ENCODE measurements at regions not wholly inside any gene's neighbourhood (a gene's known extent, or its start where the extent isn't known, plus 50 kb on each side); places are given as distances from the start of the nearest gene placed in this dataset.

DNA sequence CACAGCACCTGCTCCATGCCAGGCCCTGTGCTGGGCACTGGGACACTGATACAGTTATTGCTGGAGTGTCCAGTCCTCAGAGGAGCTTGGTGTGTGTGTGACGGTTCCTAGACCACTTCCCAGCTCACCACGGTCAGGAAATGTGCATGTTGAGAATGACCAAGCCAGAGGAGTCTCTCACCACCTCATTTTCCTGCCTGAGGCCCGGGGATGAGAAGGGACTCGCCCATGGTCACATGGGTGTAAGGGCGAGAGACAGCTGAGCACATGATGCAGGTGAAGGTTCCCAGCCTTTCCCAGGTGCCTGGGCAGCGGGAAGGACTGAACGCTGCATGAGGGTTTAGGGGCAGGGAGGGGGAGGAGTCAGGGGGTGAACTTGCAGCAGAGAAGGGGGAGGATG, 180.9 kb upstream of the TLE3 start:
- Histone ChIP-seq H3K36me3 (ENCODE audit: control insufficient read depth, insufficient read depth, low read length) (no peaks in the 10 kb centered on the region), H3K4me1 (ENCODE audit: control insufficient read depth, insufficient read depth, low read length) (no peaks in the 10 kb centered on the region), H3K27me3 (ENCODE audit: control insufficient read depth, insufficient read depth, low read length) (peaks cover 5% of the 10 kb centered on the region), H3K27ac (ENCODE audit: low read length) (no peak overlapping the region), H3K9me3 (ENCODE audit: control insufficient read depth, insufficient read depth, low read length) (no peaks in the 10 kb centered on the region), H3K4me3 (ENCODE audit: low read length) (no peak overlapping the region)
- no peak overlapping the region for H3K4me3 Mint-ChIP-seq
- no peak for ATAC-seq
- H3K27me3 Mint-ChIP-seq (ENCODE audit: low read depth in 2 of 2): peaks cover 39 to 43% of the 10 kb centered on the region in 2 donors
- no peak overlapping the region for H3K27ac Mint-ChIP-seq
- TF ChIP-seq, protein P1, sequence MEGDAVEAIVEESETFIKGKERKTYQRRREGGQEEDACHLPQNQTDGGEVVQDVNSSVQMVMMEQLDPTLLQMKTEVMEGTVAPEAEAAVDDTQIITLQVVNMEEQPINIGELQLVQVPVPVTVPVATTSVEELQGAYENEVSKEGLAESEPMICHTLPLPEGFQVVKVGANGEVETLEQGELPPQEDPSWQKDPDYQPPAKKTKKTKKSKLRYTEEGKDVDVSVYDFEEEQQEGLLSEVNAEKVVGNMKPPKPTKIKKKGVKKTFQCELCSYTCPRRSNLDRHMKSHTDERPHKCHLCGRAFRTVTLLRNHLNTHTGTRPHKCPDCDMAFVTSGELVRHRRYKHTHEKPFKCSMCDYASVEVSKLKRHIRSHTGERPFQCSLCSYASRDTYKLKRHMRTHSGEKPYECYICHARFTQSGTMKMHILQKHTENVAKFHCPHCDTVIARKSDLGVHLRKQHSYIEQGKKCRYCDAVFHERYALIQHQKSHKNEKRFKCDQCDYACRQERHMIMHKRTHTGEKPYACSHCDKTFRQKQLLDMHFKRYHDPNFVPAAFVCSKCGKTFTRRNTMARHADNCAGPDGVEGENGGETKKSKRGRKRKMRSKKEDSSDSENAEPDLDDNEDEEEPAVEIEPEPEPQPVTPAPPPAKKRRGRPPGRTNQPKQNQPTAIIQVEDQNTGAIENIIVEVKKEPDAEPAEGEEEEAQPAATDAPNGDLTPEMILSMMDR (IDR thresholded peaks at IDR 0.05): no peak
- WGBS (ENCODE audit: insufficient coverage): 62% methylated on average over 7 of the region's 7 CpGs
- no peak for DNase-seq
- H3K4me1 Mint-ChIP-seq: no peaks in the 10 kb centered on the region
- intact Hi-C loops (cut with micrococcal nuclease): no loop called here
- peaks cover 0 to 4% of the 10 kb centered on the region in 2 donors for H3K9me3 Mint-ChIP-seq
- H3K36me3 Mint-ChIP-seq: no peaks in the 10 kb centered on the region

DNA sequence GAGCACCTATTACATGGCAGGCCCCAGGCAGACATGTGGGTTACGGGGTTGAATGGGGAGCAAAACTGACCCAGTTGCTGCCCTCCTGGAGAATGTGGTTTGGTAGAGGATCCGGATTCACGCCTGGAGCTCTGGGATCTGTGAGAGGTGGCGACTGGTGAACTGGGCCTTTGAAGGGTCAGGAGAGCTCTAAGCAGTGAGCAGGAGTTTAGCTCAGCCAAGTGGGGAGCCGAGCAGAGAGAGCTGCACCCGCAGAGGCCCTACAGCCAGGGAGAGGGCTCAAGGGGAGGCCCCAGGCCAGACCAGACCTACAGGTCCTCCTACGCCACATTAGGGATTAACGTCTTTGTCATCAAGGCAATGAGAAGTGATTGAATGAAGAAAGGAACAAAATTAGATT, 179.8 kb upstream of the TLE3 start:
- Mint-ChIP-seq H3K36me3 (no peaks in the 10 kb centered on the region), H3K4me3 (no peak overlapping the region), H3K27ac (no peak overlapping the region), H3K27me3 (ENCODE audit: low read depth in 2 of 2) (peaks cover 36 to 39% of the 10 kb centered on the region in 2 donors), H3K4me1 (no peaks in the 10 kb centered on the region), H3K9me3 (peaks cover 0 to under 1% of the 10 kb centered on the region in 2 donors)
- H3K27ac ChIP-seq (ENCODE audit: low read length): no peak overlapping the region
- no peaks in the 10 kb centered on the region for H3K36me3 ChIP-seq (ENCODE audit: control insufficient read depth, insufficient read depth, low read length)
- DNase-seq (no peak), ATAC-seq (no peak)
- peaks cover 5% of the 10 kb centered on the region for H3K27me3 ChIP-seq (ENCODE audit: control insufficient read depth, insufficient read depth, low read length)
- TF ChIP-seq, protein P1 (IDR thresholded peaks at IDR 0.05): no peak
- H3K9me3 ChIP-seq (ENCODE audit: control insufficient read depth, insufficient read depth, low read length): no peaks in the 10 kb centered on the region
- no peaks in the 10 kb centered on the region for H3K4me1 ChIP-seq (ENCODE audit: control insufficient read depth, insufficient read depth, low read length)
- no peak overlapping the region for H3K4me3 ChIP-seq (ENCODE audit: low read length)
- intact Hi-C loops (cut with micrococcal nuclease): no loop called here
- 96% methylated on average over 8 of the region's 8 CpGs for WGBS (ENCODE audit: insufficient coverage)

DNA sequence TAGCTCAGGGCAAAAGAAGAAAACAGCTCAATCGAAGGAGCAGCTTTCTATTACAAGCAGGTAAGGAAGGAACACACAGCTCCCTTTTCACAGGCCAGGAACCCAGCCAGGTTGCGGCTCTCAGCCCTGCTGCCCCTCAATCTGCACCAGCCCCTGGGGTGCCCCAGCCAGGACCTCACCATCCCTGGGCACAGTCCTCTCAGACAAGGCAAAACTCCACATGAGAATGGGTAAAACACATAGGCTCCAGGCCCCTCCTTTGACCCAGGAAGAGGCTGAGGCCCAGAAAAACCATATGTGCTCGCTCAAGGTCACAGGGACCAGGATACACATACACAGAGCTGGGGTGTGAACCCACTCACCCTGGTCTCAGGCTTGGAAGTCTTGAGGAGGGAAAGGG, 178.7 kb upstream of the TLE3 start:
- Histone ChIP-seq H3K4me3 (ENCODE audit: low read length) (no peak overlapping the region), H3K9me3 (ENCODE audit: control insufficient read depth, insufficient read depth, low read length) (no peaks in the 10 kb centered on the region), H3K27ac (ENCODE audit: low read length) (no peak overlapping the region), H3K36me3 (ENCODE audit: control insufficient read depth, insufficient read depth, low read length) (no peaks in the 10 kb centered on the region), H3K27me3 (ENCODE audit: control insufficient read depth, insufficient read depth, low read length) (peaks cover 9% of the 10 kb centered on the region), H3K4me1 (ENCODE audit: control insufficient read depth, insufficient read depth, low read length) (no peaks in the 10 kb centered on the region)
- WGBS (ENCODE audit: insufficient coverage): 87% methylated on average over 3 of the region's 3 CpGs
- H3K4me3 Mint-ChIP-seq: no peak overlapping the region
- peaks cover 37 to 39% of the 10 kb centered on the region in 2 donors for H3K27me3 Mint-ChIP-seq (ENCODE audit: low read depth in 2 of 2)
- H3K4me1 Mint-ChIP-seq: peaks cover 0 to 3% of the 10 kb centered on the region in 2 donors
- no peaks in the 10 kb centered on the region for H3K36me3 Mint-ChIP-seq
- H3K9me3 Mint-ChIP-seq: no peaks in the 10 kb centered on the region
- H3K27ac Mint-ChIP-seq: no peak overlapping the region
- intact Hi-C loops (cut with micrococcal nuclease): no loop called here
- TF ChIP-seq, protein P1 (IDR thresholded peaks at IDR 0.05): no peak
- DNase-seq (no peak), ATAC-seq (no peak)

DNA sequence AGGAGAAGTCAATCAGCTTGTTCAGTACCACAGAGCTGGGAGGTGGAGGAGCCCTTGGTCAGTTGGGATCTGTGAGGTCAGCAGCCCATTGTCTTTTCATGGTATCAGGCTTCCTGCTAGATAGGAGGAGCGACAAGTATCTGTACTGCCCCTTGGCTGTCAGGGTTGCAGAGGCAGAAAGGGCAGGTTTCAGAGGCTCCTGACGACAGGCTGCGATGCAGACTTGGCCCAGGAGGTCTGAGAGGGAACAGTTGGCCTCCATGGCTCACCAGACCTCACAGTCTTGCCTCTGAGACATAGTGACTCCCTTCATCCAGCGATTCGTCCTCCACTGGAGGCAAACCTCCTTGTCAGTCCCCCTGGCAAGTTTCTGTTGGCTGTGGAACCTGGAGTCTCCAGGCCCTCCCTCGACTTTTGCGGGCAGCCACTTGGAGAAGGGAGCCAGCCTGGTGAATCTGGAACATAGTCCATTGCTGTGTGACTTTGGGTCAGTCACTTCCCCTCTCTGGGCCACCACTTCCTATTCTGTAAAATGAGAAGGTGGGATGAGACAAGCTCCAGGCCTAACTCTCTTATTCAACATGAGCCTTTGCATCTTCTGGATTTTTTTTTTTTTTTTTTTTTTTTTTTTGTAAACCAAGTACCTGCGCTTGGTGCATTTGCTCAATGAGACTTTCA, 177.9 kb upstream of the TLE3 start:
- H3K9me3 Mint-ChIP-seq: no peaks in the 10 kb centered on the region
- H3K4me3 Mint-ChIP-seq: no peak overlapping the region
- H3K27ac ChIP-seq (ENCODE audit: low read length): no peak overlapping the region
- 95% methylated on average over 7 of the region's 8 CpGs for WGBS (ENCODE audit: insufficient coverage)
- DNase-seq (no peak), ATAC-seq (no peak)
- peaks cover 9% of the 10 kb centered on the region for H3K27me3 ChIP-seq (ENCODE audit: control insufficient read depth, insufficient read depth, low read length)
- no peaks in the 10 kb centered on the region for H3K9me3 ChIP-seq (ENCODE audit: control insufficient read depth, insufficient read depth, low read length)
- H3K27me3 Mint-ChIP-seq (ENCODE audit: low read depth in 2 of 2): peaks cover 42 to 43% of the 10 kb centered on the region in 2 donors
- intact Hi-C loops (cut with micrococcal nuclease): no loop called here
- H3K4me1 Mint-ChIP-seq: peaks cover 0 to 5% of the 10 kb centered on the region in 2 donors
- no peaks in the 10 kb centered on the region for H3K36me3 Mint-ChIP-seq
- H3K4me3 ChIP-seq (ENCODE audit: low read length): no peak overlapping the region
- H3K4me1 ChIP-seq (ENCODE audit: control insufficient read depth, insufficient read depth, low read length): peaks cover 3% of the 10 kb centered on the region
- TF ChIP-seq, protein P1 (IDR thresholded peaks at IDR 0.05): no peak
- no peaks in the 10 kb centered on the region for H3K36me3 ChIP-seq (ENCODE audit: control insufficient read depth, insufficient read depth, low read length)
- H3K27ac Mint-ChIP-seq: no peak overlapping the region
